Psoas muscle (tissue), 7 donors: ENCODE measurements at regions not wholly inside any gene's neighbourhood (a gene's known extent, or its start where the extent isn't known, plus 50 kb on each side); places are given as distances from the start of the nearest gene placed in this dataset.

ENCODE experiments used
- ATAC-seq, 4 donors: fragments of 200-7000 bp; cut with Tn5 transposase; one replicate each; pipeline ENCODE4 v1.9.1; 2020; ENCODE audit warnings: moderate library complexity in 3 of 4, mild to moderate bottlenecking in 2 of 4
- DNase-seq, 2 donors: peaks; one replicate each; pipeline ENCODE4 v3.0.0-alpha.2; 2020
- H3K27ac ChIP-seq: fragments of 200-600 bp; one replicate; pipeline ENCODE4 v1.8.0; 2022
- H3K27me3 ChIP-seq, 3 donors: fragments of 200-600 bp in 1 of 3; one replicate each; pipeline versions ENCODE4 v1.6.1 to v1.8.0; 2013 to 2022; ENCODE audit warnings: low read length in 2 of 3, mild to moderate bottlenecking in 2 of 3, moderate library complexity in 1 of 3; ENCODE audit not compliant: insufficient read depth in 3 of 3
- H3K36me3 ChIP-seq, 2 donors: fragments of 200-600 bp in 1 of 2; one replicate each; pipeline versions ENCODE4 v1.6.1 to v1.8.0; 2013 to 2022; ENCODE audit warnings: low read depth in 1 of 2, mild to moderate bottlenecking in 1 of 2, moderate library complexity in 1 of 2; ENCODE audit not compliant: insufficient read depth in 1 of 2
- H3K4me1 ChIP-seq: fragments of 200-600 bp; one replicate; pipeline ENCODE4 v1.8.0; 2022
- H3K4me3 ChIP-seq: fragments of 200-600 bp; one replicate; pipeline ENCODE4 v1.8.0; 2022; ENCODE audit warnings: mild to moderate bottlenecking
- H3K9me3 ChIP-seq: fragments of 200-600 bp; one replicate; pipeline ENCODE4 v1.8.0; 2022
- WGBS, 3 donors: extraction: QIAGEN DNeasy Blood & Tissue Kit; methylation state at CpG; one replicate each; pipeline versions ENCODE4 v1.1.6 to v1.1.7; 2013; 5-methylcytosine and 5-hydroxymethylcytosine counted together
- intact Hi-C, 2 donors: fragments of 100-400 bp; cut with DNase I; formaldehyde crosslinking; loops; one replicate each; pipeline versions ENCODE4 v1.11.0 to v1.14.2; 2022
- TF ChIP-seq, protein P1 (sequence below): fragments of 200-600 bp; IDR thresholded peaks from one replicate; pipeline ENCODE4 v1.8.0; 2022; ENCODE audit warnings: antibody characterized with exemption
- donor health status: healthy with polysubstance abuse.
- donor health status: DM: no; HTN: no; CAD: no; lungs with moderate emphysema.
- donor health status: Bipolar disorder and iron deficiency.
- donor health status: healthy.
- donor health status: DM: yes; HTN: yes; CAD: no.
- donor health status: DM: no; HTN: no; CAD: no.
- donor health status: DM: yes; HTN: yes; CAD: no.

DNA sequence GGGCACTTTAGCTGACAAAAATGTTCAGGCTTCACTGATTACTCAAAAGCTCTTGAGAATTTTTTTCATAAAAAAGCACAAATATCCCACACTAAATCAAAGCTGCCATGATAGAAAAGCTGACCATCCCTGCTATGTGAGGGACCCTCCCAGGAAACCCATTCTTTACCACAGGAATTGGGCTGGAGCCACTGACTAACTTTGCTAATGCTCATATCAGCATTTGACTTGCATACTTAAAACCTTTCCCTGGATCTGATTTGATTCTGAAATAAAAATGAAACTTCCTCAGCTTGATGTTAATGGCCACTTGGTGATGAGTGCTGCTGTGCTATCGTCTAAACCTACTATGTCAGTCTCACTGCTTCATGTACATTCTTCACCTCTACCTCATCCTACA, 243.6 kb downstream of the PRELID2 start:
- no peak for ATAC-seq
- 87 to 100% (median 91%) methylated on average over 1 of the region's 1 CpG for WGBS, 3 donors

DNA sequence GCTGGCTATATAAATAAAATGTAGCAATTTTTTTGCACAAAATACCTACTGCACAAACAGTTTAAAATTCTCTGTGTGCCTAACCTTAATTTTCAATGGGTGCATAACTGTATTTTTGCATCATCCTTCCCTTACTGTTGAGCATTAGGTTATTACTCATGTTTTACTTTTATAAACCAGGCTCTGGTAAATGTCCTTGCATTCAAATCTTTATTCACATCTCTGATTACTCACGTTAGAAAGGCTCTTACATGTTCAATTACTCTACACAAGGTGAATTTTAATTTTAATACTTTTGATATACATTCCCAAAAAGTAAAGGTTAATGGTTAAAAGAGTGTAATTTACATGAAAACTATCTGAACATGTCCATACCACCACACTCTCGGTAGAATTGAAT, 246.1 kb downstream of the PRELID2 start:
- H3K36me3 ChIP-seq = no peaks in the 10 kb centered on the region
- intact Hi-C loops = no loop called here
- no peaks in the 10 kb centered on the region for H3K4me1 ChIP-seq
- 73 to 79% (median 76%) methylated on average over 2 of the region's 2 CpGs for whole genome bisulfite sequencing, 3 donors
- ATAC-seq (no peak), DNase-seq (no peak)
- H3K27me3 ChIP-seq = no peaks in the 10 kb centered on the region
- no peak overlapping the region for H3K4me3 ChIP-seq
- TF ChIP-seq, protein P1, sequence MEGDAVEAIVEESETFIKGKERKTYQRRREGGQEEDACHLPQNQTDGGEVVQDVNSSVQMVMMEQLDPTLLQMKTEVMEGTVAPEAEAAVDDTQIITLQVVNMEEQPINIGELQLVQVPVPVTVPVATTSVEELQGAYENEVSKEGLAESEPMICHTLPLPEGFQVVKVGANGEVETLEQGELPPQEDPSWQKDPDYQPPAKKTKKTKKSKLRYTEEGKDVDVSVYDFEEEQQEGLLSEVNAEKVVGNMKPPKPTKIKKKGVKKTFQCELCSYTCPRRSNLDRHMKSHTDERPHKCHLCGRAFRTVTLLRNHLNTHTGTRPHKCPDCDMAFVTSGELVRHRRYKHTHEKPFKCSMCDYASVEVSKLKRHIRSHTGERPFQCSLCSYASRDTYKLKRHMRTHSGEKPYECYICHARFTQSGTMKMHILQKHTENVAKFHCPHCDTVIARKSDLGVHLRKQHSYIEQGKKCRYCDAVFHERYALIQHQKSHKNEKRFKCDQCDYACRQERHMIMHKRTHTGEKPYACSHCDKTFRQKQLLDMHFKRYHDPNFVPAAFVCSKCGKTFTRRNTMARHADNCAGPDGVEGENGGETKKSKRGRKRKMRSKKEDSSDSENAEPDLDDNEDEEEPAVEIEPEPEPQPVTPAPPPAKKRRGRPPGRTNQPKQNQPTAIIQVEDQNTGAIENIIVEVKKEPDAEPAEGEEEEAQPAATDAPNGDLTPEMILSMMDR = no peak
- no peaks in the 10 kb centered on the region for H3K9me3 ChIP-seq
- no peak overlapping the region for H3K27ac ChIP-seq

More for the DNA sequence above, 243.6 kb downstream of the PRELID2 start:
- no peaks in the 10 kb centered on the region for H3K9me3 ChIP-seq
- no peaks in the 10 kb centered on the region for H3K4me1 ChIP-seq
- H3K27me3 ChIP-seq = no peaks in the 10 kb centered on the region
- TF ChIP-seq, protein P1 = no peak
- no peaks in the 10 kb centered on the region for H3K36me3 ChIP-seq
- no peak for DNase-seq
- no peak overlapping the region for H3K27ac ChIP-seq
- H3K4me3 ChIP-seq = no peak overlapping the region
- intact Hi-C loops = no loop called here

DNA sequence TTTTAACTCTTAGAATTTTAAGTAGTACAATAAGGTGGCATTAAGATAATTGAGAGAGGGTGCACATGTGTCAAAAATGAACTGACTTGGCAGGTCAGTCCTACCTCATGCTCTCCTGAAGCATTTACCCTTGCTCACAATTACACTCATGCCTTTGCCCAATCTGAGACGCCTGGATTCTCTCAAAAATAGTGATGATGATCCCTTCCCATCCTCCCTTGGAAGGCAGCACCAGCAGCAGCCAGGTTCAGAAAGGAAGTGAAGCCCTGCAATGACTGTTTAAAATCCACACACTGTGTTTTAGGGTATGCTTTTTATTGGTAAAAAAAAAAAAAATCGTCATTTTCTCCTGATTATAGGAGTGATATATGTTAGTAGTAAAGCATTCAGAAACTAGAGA, 246.6 kb downstream of the PRELID2 start:
- H3K27me3 ChIP-seq = no peaks in the 10 kb centered on the region
- H3K4me1 ChIP-seq = no peaks in the 10 kb centered on the region
- 59 to 71% (median 63%) methylated on average over 2 of the region's 2 CpGs for WGBS, 3 donors
- H3K9me3 ChIP-seq = no peaks in the 10 kb centered on the region
- intact Hi-C loops = no loop called here
- TF ChIP-seq, protein P1 = no peak
- no peak overlapping the region for H3K4me3 ChIP-seq
- H3K27ac ChIP-seq = no peak overlapping the region
- ATAC-seq (no peak), DNase-seq (no peak)
- H3K36me3 ChIP-seq = no peaks in the 10 kb centered on the region

DNA sequence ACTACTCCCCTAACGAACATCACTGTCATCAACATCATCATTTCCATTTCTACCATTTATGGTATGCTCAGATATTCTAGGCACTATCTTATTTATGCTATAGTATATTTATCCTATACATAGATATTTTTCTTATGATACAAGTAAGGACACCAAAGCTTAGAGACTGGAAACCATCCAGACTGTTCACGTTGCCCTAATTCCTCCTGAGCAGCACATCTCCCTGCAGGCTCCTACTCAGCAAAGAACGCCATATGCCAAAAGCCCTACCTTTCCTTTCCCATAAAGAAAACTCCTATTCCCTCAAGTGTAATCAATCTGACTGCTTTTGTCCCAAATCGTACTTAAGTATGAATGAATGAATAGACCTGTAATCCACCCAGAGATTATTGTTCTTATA, 247.0 kb downstream of the PRELID2 start:
- no peaks in the 10 kb centered on the region for H3K36me3 ChIP-seq
- no peaks in the 10 kb centered on the region for H3K4me1 ChIP-seq
- no peaks in the 10 kb centered on the region for H3K9me3 ChIP-seq
- H3K4me3 ChIP-seq = no peak overlapping the region
- no peak overlapping the region for H3K27ac ChIP-seq
- WGBS, 3 donors = 63 to 71% (median 68%) methylated on average over 4 of the region's 4 CpGs
- no peaks in the 10 kb centered on the region for H3K27me3 ChIP-seq
- intact Hi-C loops = no loop called here
- ATAC-seq = no peak
- DNase-seq = no peak
- TF ChIP-seq, protein P1 = no peak

DNA sequence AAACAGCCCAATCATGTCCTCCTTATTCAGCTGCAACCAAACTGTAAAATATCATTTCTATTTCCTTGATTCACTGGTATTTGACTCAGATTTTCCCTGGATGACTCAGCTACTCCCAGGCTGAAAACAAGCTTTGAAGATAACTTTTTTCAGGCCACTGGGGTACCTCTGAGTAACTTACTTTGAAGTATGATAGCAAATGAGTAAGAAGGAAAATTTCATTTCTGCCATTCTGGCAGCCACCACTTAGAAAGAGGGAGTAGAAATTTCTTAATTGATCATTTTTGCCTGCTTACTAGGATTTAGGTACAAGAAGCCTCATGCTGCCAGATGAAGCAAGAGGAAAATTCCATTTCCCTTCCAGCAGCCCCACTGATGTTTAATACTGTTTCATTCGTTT, 247.4 kb downstream of the PRELID2 start:
- DNase-seq (no peak), ATAC-seq (no peak)
- Histone ChIP-seq H3K4me1 (no peaks in the 10 kb centered on the region), H3K9me3 (no peaks in the 10 kb centered on the region), H3K27ac (no peak overlapping the region), H3K27me3 (no peaks in the 10 kb centered on the region), H3K36me3 (no peaks in the 10 kb centered on the region), H3K4me3 (no peak overlapping the region)
- TF ChIP-seq, protein P1 = no peak
- WGBS, 3 donors = 54 to 73% (median 61%) methylated on average over 1 of the region's 1 CpG
- intact Hi-C loops = no loop called here
